Memory B cell (primary cell): ENCODE measurements at regions not wholly inside any gene's neighbourhood (a gene's known extent, or its start where the extent isn't known, plus 50 kb on each side); places are given as distances from the start of the nearest gene placed in this dataset.
"Not testable (repeated sequence)": the region's sequence is repeated elsewhere in the genome, so short reads cannot be mapped to it uniquely, and the experiment has no call there.

Experiments used
- ATAC-seq: fragments of 150-1000 bp; cut with Tn5 transposase; 2 replicates; pipeline ENCODE4 v1.10.0; 2021; ENCODE audit warnings: low read depth, mild to moderate bottlenecking, moderate library complexity
- DNase-seq, 2 donors: peaks; one replicate each; pipeline ENCODE4 v3.0.0; 2022; ENCODE audit warnings: low spot score in 2 of 2
- H3K27ac Mint-ChIP-seq: one replicate; pipeline ENCODE4 v1.8.0; 2022; ENCODE audit warnings: mild to moderate bottlenecking, moderate library complexity, mixed read lengths
- H3K27me3 Mint-ChIP-seq: one replicate; pipeline ENCODE4 v1.8.0; 2022; ENCODE audit warnings: mixed read lengths
- H3K36me3 Mint-ChIP-seq: one replicate; pipeline ENCODE4 v1.8.0; 2022; ENCODE audit warnings: mild to moderate bottlenecking, mixed read lengths
- H3K4me1 Mint-ChIP-seq: one replicate; pipeline ENCODE4 v1.8.0; 2022; ENCODE audit warnings: mixed read lengths
- H3K4me3 Mint-ChIP-seq: one replicate; pipeline ENCODE4 v1.8.0; 2022; ENCODE audit warnings: mild to moderate bottlenecking, moderate library complexity, mixed read lengths
- H3K9me3 Mint-ChIP-seq: one replicate; pipeline ENCODE4 v1.8.0; 2022; ENCODE audit warnings: mixed read lengths

DNA sequence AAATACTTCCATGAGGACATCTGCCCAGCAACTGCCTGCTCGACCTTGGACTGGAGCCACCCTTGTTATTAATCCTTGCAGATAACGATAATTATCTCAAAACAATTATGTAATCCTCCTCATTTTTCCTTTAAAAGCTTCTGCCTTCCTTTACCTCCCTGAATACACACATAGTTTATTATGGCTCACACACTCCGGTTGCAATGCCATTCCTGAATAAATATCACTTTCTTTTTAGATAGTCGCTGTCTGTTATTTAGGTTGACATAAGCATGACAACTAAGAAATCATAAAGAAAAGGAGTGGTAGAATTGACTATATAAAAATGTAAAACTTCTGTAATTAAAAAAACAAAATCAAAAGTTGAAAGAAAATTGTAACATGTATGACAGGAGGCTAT lies 64.8 kb downstream of the B4GALT7 start:
- H3K4me3 Mint-ChIP-seq, H3K36me3 Mint-ChIP-seq, DNase-seq, H3K27ac Mint-ChIP-seq, ATAC-seq, H3K27me3 Mint-ChIP-seq, H3K9me3 Mint-ChIP-seq: not testable (repeated sequence)
- peaks cover 14% of the 10 kb centered on the region for H3K4me1 Mint-ChIP-seq

- not testable (repeated sequence) for DNase-seq, H3K27me3 Mint-ChIP-seq, H3K27ac Mint-ChIP-seq, H3K4me3 Mint-ChIP-seq, H3K9me3 Mint-ChIP-seq, ATAC-seq, H3K36me3 Mint-ChIP-seq
- H3K4me1 Mint-ChIP-seq, result peaks cover 12% of the 10 kb centered on the region
Measured at GRCh38 chr5:177665172-177665571, 65.2 kb downstream of the B4GALT7 start.

- not testable (repeated sequence) for H3K27me3 Mint-ChIP-seq, H3K9me3 Mint-ChIP-seq, H3K27ac Mint-ChIP-seq, ATAC-seq, H3K4me3 Mint-ChIP-seq, DNase-seq, H3K36me3 Mint-ChIP-seq
- peaks cover 13% of the 10 kb centered on the region for H3K4me1 Mint-ChIP-seq
Measured at GRCh38 chr5:177665960-177666359, 66.0 kb downstream of the B4GALT7 start.

GRCh38 chr5:177671035-177671754 lies 71.3 kb downstream of the B4GALT7 start:
- not testable (repeated sequence) for H3K9me3 Mint-ChIP-seq, H3K27ac Mint-ChIP-seq, DNase-seq, H3K4me1 Mint-ChIP-seq, H3K27me3 Mint-ChIP-seq, H3K36me3 Mint-ChIP-seq, H3K4me3 Mint-ChIP-seq
- peak; percentile 11 for ATAC-seq

GRCh38 chr5:177671755-177672690 lies 72.1 kb downstream of the B4GALT7 start:
- H3K27ac Mint-ChIP-seq, result peak overlapping the region; percentile 86
- not testable (repeated sequence) for H3K4me3 Mint-ChIP-seq, H3K36me3 Mint-ChIP-seq, H3K9me3 Mint-ChIP-seq, H3K27me3 Mint-ChIP-seq, H3K4me1 Mint-ChIP-seq
- peak; percentile 51 to 77 for DNase-seq
- ATAC-seq, result peak; percentile 82
